Smooth muscle cell (in vitro differentiated cells): ENCODE measurements at regions not wholly inside any gene's neighbourhood (a gene's known extent, or its start where the extent isn't known, plus 50 kb on each side); places are given as distances from the start of the nearest gene placed in this dataset.
A peak's percentile ranks its signal among the peaks of the same experiment; 100 is the strongest.

Experiments
- DNase-seq: peaks from one replicate; lab custom pipeline; 2025; ENCODE audit not compliant: unreplicated experiment; lab: John Stamatoyannopoulos, UW
- H2AFZ ChIP-seq: fragments of 200-600 bp; sonication (generic); 2 replicates; pipeline ENCODE4 v1.6.0; 2016; ENCODE audit warnings: antibody characterized with exemption, low read depth, mild to moderate bottlenecking
- H3F3A ChIP-seq: fragments of 200-600 bp; sonication (generic); 2 replicates; pipeline ENCODE4 v1.6.0; 2017; ENCODE audit warnings: antibody characterized with exemption, low read depth
- H3K27ac ChIP-seq: fragments of 200-600 bp; sonication (generic); 2 replicates; pipeline ENCODE4 v1.5.1; 2016; ENCODE audit warnings: low read depth, mild to moderate bottlenecking
- H3K27me3 ChIP-seq: fragments of 200-600 bp; sonication (generic); 2 replicates; pipeline ENCODE4 v1.6.1; 2016; ENCODE audit warnings: low read depth, mild to moderate bottlenecking
- H3K36me3 ChIP-seq: fragments of 200-600 bp; sonication (generic); 2 replicates; pipeline ENCODE4 v1.5.1; 2016; ENCODE audit warnings: low read depth
- H3K4me1 ChIP-seq: fragments of 200-600 bp; sonication (generic); 2 replicates; pipeline ENCODE4 v1.5.1; 2016; ENCODE audit warnings: low read depth
- H3K4me2 ChIP-seq: fragments of 200-600 bp; sonication (generic); 2 replicates; pipeline ENCODE4 v1.6.0; 2016; ENCODE audit warnings: mild to moderate bottlenecking
- H3K4me3 ChIP-seq: fragments of 200-600 bp; sonication (generic); 2 replicates; pipeline ENCODE4 v1.5.1; 2016; ENCODE audit warnings: mild to moderate bottlenecking
- H3K79me2 ChIP-seq: fragments of 200-600 bp; sonication (generic); 2 replicates; pipeline ENCODE4 v1.6.0; 2016; ENCODE audit warnings: low read depth, mild to moderate bottlenecking
- H3K9ac ChIP-seq: fragments of 200-600 bp; sonication (generic); 2 replicates; pipeline ENCODE4 v1.6.0; 2016; ENCODE audit warnings: low read depth
- H3K9me3 ChIP-seq: fragments of 200-600 bp; sonication (generic); replicated peaks from 2 replicates; pipeline ENCODE4 v1.5.1; 2016; ENCODE audit warnings: low read depth
- H4K20me1 ChIP-seq: fragments of 200-600 bp; sonication (generic); 2 replicates; pipeline ENCODE4 v1.6.0; 2016; ENCODE audit warnings: low read depth
- CTCF ChIP-seq: fragments of 200-600 bp; sonication (generic); IDR thresholded peaks from 2 replicates; pipeline ENCODE4 v1.5.1; 2017; ENCODE audit warnings: borderline replicate concordance, mild to moderate bottlenecking, antibody characterized with exemption; ENCODE audit not compliant: insufficient read depth, poor library complexity, severe bottlenecking
- WGBS: methylation state at CpG from one replicate; pipeline ENCODE4 v1.1.7; 2016; ENCODE audit warnings: low lambda C conversion rate; 5-methylcytosine and 5-hydroxymethylcytosine counted together

GRCh38 chr10:33388785-33389184, 54.3 kb upstream of the NRP1 start:
- H3K9ac ChIP-seq = no peak overlapping the region
- WGBS = 94% methylated on average over 4 of the region's 4 CpGs

GRCh38 chr10:33388382-33388781, 53.9 kb upstream of the NRP1 start:
- Histone ChIP-seq H3K27ac (no peak overlapping the region), H3K79me2 (no peaks in the 10 kb centered on the region), H3K9ac (no peak overlapping the region), H3F3A (no peaks in the 10 kb centered on the region), H2AFZ (no peak overlapping the region), H4K20me1 (no peaks in the 10 kb centered on the region), H3K36me3 (no peaks in the 10 kb centered on the region), H3K4me1 (peaks cover 6% of the 10 kb centered on the region), H3K4me2 (no peak overlapping the region), H3K4me3 (no peak overlapping the region), H3K27me3 (no peaks in the 10 kb centered on the region), H3K9me3 (no peaks in the 10 kb centered on the region)
- TF ChIP-seq CTCF = no peak
- no peak for DNase-seq
- 95% methylated on average over 1 of the region's 1 CpG for WGBS

More at GRCh38 chr10:33388785-33389184, 54.3 kb upstream of the NRP1 start:
- Histone ChIP-seq H3K79me2 (no peaks in the 10 kb centered on the region), H3K9me3 (no peaks in the 10 kb centered on the region), H3K4me1 (peaks cover 6% of the 10 kb centered on the region), H3K4me2 (no peak overlapping the region), H3K27me3 (no peaks in the 10 kb centered on the region), H3K36me3 (no peaks in the 10 kb centered on the region), H4K20me1 (no peaks in the 10 kb centered on the region), H3K4me3 (no peak overlapping the region), H2AFZ (no peak overlapping the region), H3K27ac (no peak overlapping the region), H3F3A (no peaks in the 10 kb centered on the region)
- DNase-seq = no peak
- no peak for TF ChIP-seq CTCF

GRCh38 chr10:33387720-33388119, 53.3 kb upstream of the NRP1 start:
- no peaks in the 10 kb centered on the region for H4K20me1 ChIP-seq
- H3K27ac ChIP-seq = no peak overlapping the region
- no peaks in the 10 kb centered on the region for H3K79me2 ChIP-seq
- H3K27me3 ChIP-seq = no peaks in the 10 kb centered on the region
- 97% methylated on average over 5 of the region's 5 CpGs for WGBS
- no peak overlapping the region for H3K4me2 ChIP-seq
- H2AFZ ChIP-seq = no peak overlapping the region
- peaks cover 6% of the 10 kb centered on the region for H3K4me1 ChIP-seq
- no peak overlapping the region for H3K9ac ChIP-seq
- TF ChIP-seq CTCF = no peak
- H3F3A ChIP-seq = no peaks in the 10 kb centered on the region
- H3K4me3 ChIP-seq = no peak overlapping the region
- no peak for DNase-seq
- no peaks in the 10 kb centered on the region for H3K9me3 ChIP-seq
- no peaks in the 10 kb centered on the region for H3K36me3 ChIP-seq

- Histone ChIP-seq H3K27me3 (no peaks in the 10 kb centered on the region), H4K20me1 (no peaks in the 10 kb centered on the region), H3F3A (no peaks in the 10 kb centered on the region), H3K4me3 (no peak overlapping the region), H3K36me3 (no peaks in the 10 kb centered on the region), H3K4me1 (peaks cover 5% of the 10 kb centered on the region), H3K4me2 (peak overlapping the region; percentile 13), H3K79me2 (no peaks in the 10 kb centered on the region), H3K9me3 (no peaks in the 10 kb centered on the region), H3K27ac (no peak overlapping the region), H3K9ac (no peak overlapping the region), H2AFZ (no peak overlapping the region)
- no peak for TF ChIP-seq CTCF
- DNase-seq = no peak
- WGBS = 37% methylated on average over 2 of the region's 2 CpGs
Measured at GRCh38 chr10:33386926-33387325, 52.5 kb upstream of the NRP1 start.
